K562 (cell line): ENCODE measurements at regions not wholly inside any gene's neighbourhood (a gene's known extent, or its start where the extent isn't known, plus 50 kb on each side); places are given as distances from the start of the nearest gene placed in this dataset.

Experiments used
- ATAC-seq: fragments of 200-7000 bp; cut with Tn5 transposase; 3 replicates; pipeline ENCODE4 v1.9.1; 2020; ENCODE audit warnings: moderate library complexity
- BruUV-seq: library from RNA; stranded (reverse); fragments of 400-500 nt; replicated peaks from 2 replicates; lab custom pipeline; 2021; lab: Mats Ljungman, UMichigan
- CTCF ChIA-PET: fragments of 300-600 bp; formaldehyde crosslinking; extraction: SDS; loops from one replicate; lab custom pipeline; 2021; ENCODE audit warnings: low intra/inter-chr PET ratio; lab: Yijun Ruan, JAX
- POLR2A ChIA-PET: fragments of 300-600, 350-650 bp; sonication (Branson Sonifier 250); formaldehyde crosslinking; extraction: SDS; loops from one replicate; lab custom pipeline; 2021; ENCODE audit warnings: antibody characterized with exemption, inconsistent platforms; lab: Yijun Ruan, JAX
- DNase-seq, 4 experiments: peaks; one replicate each; pipeline versions ENCODE4 v3.0.0 to v3.0.0-alpha.2; 2011 to 2018; ENCODE audit warnings: low spot score in 3 of 4, mixed read lengths in 3 of 4; ENCODE audit errors: extremely low read depth in 1 of 4
- FAIRE-seq: peaks from 2 replicates; lab custom pipeline; 2011; peaks lifted over from hg19 to GRCh38; lab: Jason Lieb, UNC
- H2AFZ ChIP-seq: 2 replicates; pipeline ENCODE4 v1.6.0; 2011; ENCODE audit warnings: low read depth, low read length, control low read depth, inconsistent platforms
- H3K27ac ChIP-seq: fragments of 200-600 bp; 3 replicates; pipeline ENCODE4 v1.8.0; 2011; ENCODE audit warnings: low read depth, mild to moderate bottlenecking, control low read depth, inconsistent platforms, low read length, moderate library complexity, mixed read lengths; ENCODE audit errors: extremely low read depth
- H3K27me3 ChIP-seq, 2 experiments: fragments of 300-600 bp in 1 of 2; 2 replicates in 1 of 2; 3 replicates in 1 of 2; pipeline versions ENCODE4 v1.6.0 to v1.8.0; 2011; ENCODE audit warnings: inconsistent platforms in 2 of 2, low read length in 2 of 2, mild to moderate bottlenecking in 1 of 2, mixed read lengths in 1 of 2, moderate library complexity in 1 of 2; ENCODE audit not compliant: control insufficient read depth in 2 of 2, insufficient read depth in 2 of 2
- H3K36me3 ChIP-seq: fragments of 300-600 bp; 3 replicates; pipeline ENCODE4 v1.8.0; 2011; ENCODE audit warnings: mild to moderate bottlenecking, low read length, inconsistent platforms; ENCODE audit not compliant: control insufficient read depth, insufficient read depth
- H3K4me1 ChIP-seq, 2 experiments: fragments of 200-600 bp in 1 of 2; replicated peaks in 1 of 2; 2 replicates in 1 of 2; 3 replicates in 1 of 2; pipeline versions ENCODE4 v1.5.1 to v1.8.0; 2011; ENCODE audit warnings: inconsistent platforms in 2 of 2, low read length in 2 of 2, mild to moderate bottlenecking in 1 of 2, mixed read lengths in 1 of 2, moderate library complexity in 1 of 2; ENCODE audit not compliant: control insufficient read depth in 2 of 2, insufficient read depth in 2 of 2
- H3K4me2 ChIP-seq: 2 replicates; pipeline ENCODE4 v1.6.1; 2011; ENCODE audit warnings: low read length, control low read depth, inconsistent platforms, mixed read lengths; ENCODE audit not compliant: insufficient read depth
- H3K4me3 ChIP-seq: fragments of 200-600 bp; sonication (generic), shearing (Covaris generic); 2 replicates; pipeline ENCODE4 v1.5.1; 2016; ENCODE audit warnings: control low read depth, inconsistent platforms
- H3K79me2 ChIP-seq: fragments of 200-600 bp; 3 replicates; pipeline ENCODE4 v1.8.0; 2011; ENCODE audit warnings: low read length, inconsistent platforms; ENCODE audit not compliant: control insufficient read depth, insufficient read depth
- H3K9ac ChIP-seq, 2 experiments: 2 replicates each; pipeline versions ENCODE4 v1.6.0 to v1.6.1; 2011; ENCODE audit warnings: low read depth in 2 of 2, low read length in 2 of 2, control low read depth in 1 of 2, inconsistent platforms in 1 of 2, mild to moderate bottlenecking in 1 of 2, mixed read lengths in 1 of 2; ENCODE audit not compliant: insufficient read depth in 1 of 2
- H3K9me1 ChIP-seq: one replicate; pipeline ENCODE4 v1.6.0; 2011; ENCODE audit warnings: inconsistent platforms, mild to moderate bottlenecking, low read length, moderate library complexity; ENCODE audit not compliant: control insufficient read depth, insufficient read depth
- H3K9me3 ChIP-seq: replicated peaks from 2 replicates; pipeline ENCODE4 v1.5.1; 2011; ENCODE audit warnings: low read depth, low read length, inconsistent platforms; ENCODE audit not compliant: control insufficient read depth, insufficient read depth
- H4K20me1 ChIP-seq: replicated peaks from 2 replicates; pipeline ENCODE4 v1.6.1; 2011; ENCODE audit warnings: low read length, inconsistent platforms, mixed read lengths; ENCODE audit not compliant: control insufficient read depth, insufficient read depth
- CBFA2T2 ChIP-seq: fragments of 450-650 bp; conservative IDR thresholded peaks from 2 replicates; pipeline ENCODE4 v1.6.1; 2017; ENCODE audit warnings: mild to moderate bottlenecking
- HMG20B ChIP-seq: fragments of 250-450 bp; sonication (Bioruptor Pico); IDR thresholded peaks from 2 replicates; pipeline ENCODE4 v1.5.0; 2021; ENCODE audit warnings: mild to moderate bottlenecking
- NBN ChIP-seq: fragments of 450-650 bp; IDR thresholded peaks from 2 replicates; pipeline ENCODE4 v1.6.1; 2016; ENCODE audit warnings: low read depth, mild to moderate bottlenecking
- NR4A1 ChIP-seq, 2 experiments: fragments of 250-450 bp in 1 of 2; fragments of 450-650 bp in 1 of 2; sonication (Bioruptor Pico) in 1 of 2; IDR thresholded peaks; 2 replicates each; pipeline versions ENCODE4 v1.4.0 to v1.6.1; 2016 to 2020; ENCODE audit warnings: mild to moderate bottlenecking in 2 of 2, missing compliant biosample characterization in 1 of 2, missing genetic modification characterization in 1 of 2, moderate library complexity in 1 of 2
- PML ChIP-seq: IDR thresholded peaks from 2 replicates; pipeline ENCODE4 v1.6.1; 2012; ENCODE audit warnings: low read length, inconsistent platforms
- TFAM ChIP-seq: fragments of 250-450 bp; sonication (Bioruptor Pico); conservative IDR thresholded peaks from 2 replicates; pipeline ENCODE4 v1.5.0; 2021; ENCODE audit warnings: mild to moderate bottlenecking, moderate library complexity
- ZC3H4 ChIP-seq: sonication (generic); formaldehyde crosslinking; IDR thresholded peaks from 2 replicates; pipeline ENCODE4 v1.9.0; 2021; ENCODE audit warnings: missing genetic modification reagents, borderline replicate concordance
- ZNF217 ChIP-seq: sonication (generic); formaldehyde crosslinking; IDR thresholded peaks from 2 replicates; pipeline ENCODE4 v1.8.0; 2022; ENCODE audit warnings: mild to moderate bottlenecking, missing genetic modification reagents
- ZNF324 ChIP-seq: fragments of 250-450 bp; sonication (Bioruptor Pico); IDR thresholded peaks from 2 replicates; pipeline ENCODE4 v1.4.0; 2020; ENCODE audit warnings: mild to moderate bottlenecking
- ZNF696 ChIP-seq: fragments of 250-450 bp; sonication (Bioruptor Pico); conservative IDR thresholded peaks from 2 replicates; pipeline ENCODE4 v1.4.0; 2020; ENCODE audit warnings: mild to moderate bottlenecking, moderate library complexity
- WGBS: fragments of 100-300 bp; shearing (Covaris generic); methylation state at CpG from one replicate; pipeline ENCODE4 v1.1.6; 2016; ENCODE audit warnings: low coverage, mixed read lengths; ENCODE audit not compliant: insufficient coverage; ENCODE audit errors: missing lambda C conversion rate; 5-methylcytosine and 5-hydroxymethylcytosine counted together
- in situ Hi-C: fragments of 300-500 bp; cut with MboI; formaldehyde crosslinking; loops from 4 replicates; pipeline ENCODE4 v1.15.0; 2018; ENCODE audit warnings: inconsistent platforms, mixed read lengths
- intact Hi-C: fragments of 100-400 bp; cut with micrococcal nuclease; formaldehyde crosslinking; loops from 2 replicates; pipeline ENCODE4 v1.14.2; 2022

DNA sequence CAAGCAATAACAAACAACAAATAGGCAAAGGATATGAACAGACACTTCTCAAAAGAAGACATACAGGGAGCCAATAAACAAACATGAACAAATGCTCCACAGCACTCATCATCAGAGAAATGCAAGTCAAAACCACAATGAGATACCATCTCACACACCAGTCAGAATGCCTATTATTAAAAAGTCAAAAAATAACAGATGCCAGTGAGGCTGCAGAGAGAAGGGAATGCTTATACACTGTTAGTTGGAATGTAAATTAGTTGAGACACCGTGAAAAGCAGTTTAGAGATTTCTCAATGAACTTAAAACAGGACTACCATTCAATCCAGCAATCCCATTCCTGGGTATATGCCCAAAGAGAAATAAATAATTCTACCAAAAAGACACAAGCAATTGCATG lies 129.8 kb upstream of the MAGEB2 start:
- in situ Hi-C loops: no loop called here
- H3K9ac ChIP-seq: no peak overlapping the region
- no peak overlapping the region for H3K27ac ChIP-seq
- ChIA-PET CTCF (no interaction called here), POLR2A (no interaction called here)
- BruUV-seq: no TSS peak
- no peaks in the 10 kb centered on the region for H3K9me1 ChIP-seq
- H3K79me2 ChIP-seq: no peaks in the 10 kb centered on the region
- no peak for TF ChIP-seq ZC3H4 (CRISPR knock-in tag)
- no peak for TF ChIP-seq ZNF324 (CRISPR knock-in tag)
- no peak for TF ChIP-seq PML
- TF ChIP-seq TFAM (CRISPR knock-in tag): no peak
- TF ChIP-seq NR4A1 (CRISPR knock-in tag; IDR thresholded peaks at IDR 0.05): no peak
- TF ChIP-seq NR4A1 (tag; IDR thresholded peaks at IDR 0.05): no peak
- no peak for TF ChIP-seq ZNF696
- TF ChIP-seq NBN: no peak
- TF ChIP-seq HMG20B (CRISPR knock-in tag): no peak
- TF ChIP-seq ZNF217: no peak
- TF ChIP-seq CBFA2T2: no peak
- ATAC-seq (no peak), FAIRE-seq (no peak), DNase-seq (no peak)
- 0% methylated on average over 1 of the region's 1 CpG for WGBS
- H3K9me3 ChIP-seq: no peaks in the 10 kb centered on the region
- H3K4me3 ChIP-seq: no peak overlapping the region
- H3K27me3 ChIP-seq: no peaks in the 10 kb centered on the region
- H3K4me1 ChIP-seq: no peaks in the 10 kb centered on the region
- H4K20me1 ChIP-seq: no peaks in the 10 kb centered on the region
- H2AFZ ChIP-seq: no peak overlapping the region
- H3K4me2 ChIP-seq: no peak overlapping the region
- H3K36me3 ChIP-seq: no peaks in the 10 kb centered on the region
- intact Hi-C loops: no loop called here
